Neural progenitor cell (in vitro differentiated cells): ENCODE measurements at regions not wholly inside any gene's neighbourhood (a gene's known extent, or its start where the extent isn't known, plus 50 kb on each side); places are given as distances from the start of the nearest gene placed in this dataset.

Source experiments
- DNase-seq: peaks from one replicate; pipeline ENCODE4 v3.0.0-alpha.2; 2016; ENCODE audit warnings: low spot score
- H2AFZ ChIP-seq: fragments of 200-600 bp; sonication (generic); replicated peaks from 2 replicates; pipeline ENCODE4 v1.6.1; 2016; ENCODE audit warnings: antibody characterized with exemption
- H3F3A ChIP-seq: fragments of 200-600 bp; sonication (generic); 2 replicates; pipeline ENCODE4 v1.6.1; 2016; ENCODE audit warnings: antibody characterized with exemption, low read depth
- H3K27ac ChIP-seq: fragments of 200-600 bp; sonication (generic); 2 replicates; pipeline ENCODE4 v1.5.1; 2016; ENCODE audit warnings: mild to moderate bottlenecking
- H3K27me3 ChIP-seq: fragments of 200-600 bp; sonication (generic); 2 replicates; pipeline ENCODE4 v1.6.1; 2016; ENCODE audit warnings: mild to moderate bottlenecking, moderate library complexity
- H3K36me3 ChIP-seq: fragments of 200-600 bp; sonication (generic); 2 replicates; pipeline ENCODE4 v1.5.1; 2016
- H3K4me1 ChIP-seq: fragments of 200-600 bp; sonication (generic); 2 replicates; pipeline ENCODE4 v1.6.1; 2016; ENCODE audit warnings: mixed run types
- H3K4me2 ChIP-seq: fragments of 200-600 bp; sonication (generic); 2 replicates; pipeline ENCODE4 v1.6.1; 2016
- H3K4me3 ChIP-seq: fragments of 200-600 bp; sonication (generic); 2 replicates; pipeline ENCODE4 v1.5.1; 2016
- H3K79me2 ChIP-seq: fragments of 200-600 bp; sonication (generic); 2 replicates; pipeline ENCODE4 v1.6.1; 2016; ENCODE audit warnings: low read depth
- H3K9ac ChIP-seq: fragments of 200-600 bp; sonication (generic); 2 replicates; pipeline ENCODE4 v1.6.1; 2016
- H3K9me3 ChIP-seq: fragments of 200-600 bp; sonication (generic); 2 replicates; pipeline ENCODE4 v1.5.1; 2016; ENCODE audit warnings: low read depth
- H4K20me1 ChIP-seq: fragments of 200-600 bp; sonication (generic); 2 replicates; pipeline ENCODE4 v1.6.1; 2016; ENCODE audit warnings: low read depth
- H3K27ac Mint-ChIP-seq: 3 replicates; pipeline ENCODE4 v1.8.0; 2021; ENCODE audit warnings: mixed read lengths
- H3K27me3 Mint-ChIP-seq: 2 replicates; pipeline ENCODE4 v1.8.0; 2022; ENCODE audit warnings: low read depth, mild to moderate bottlenecking, inconsistent platforms, moderate library complexity, mixed read lengths; ENCODE audit not compliant: insufficient read depth
- H3K36me3 Mint-ChIP-seq: 3 replicates; pipeline ENCODE4 v1.8.0; 2021; ENCODE audit warnings: mixed read lengths
- H3K4me1 Mint-ChIP-seq: 3 replicates; pipeline ENCODE4 v1.8.0; 2021; ENCODE audit warnings: mixed read lengths
- H3K4me3 Mint-ChIP-seq: 3 replicates; pipeline ENCODE4 v1.8.0; 2021; ENCODE audit warnings: mild to moderate bottlenecking, moderate library complexity, mixed read lengths
- H3K9me3 Mint-ChIP-seq: 3 replicates; pipeline ENCODE4 v1.8.0; 2020; ENCODE audit warnings: mixed read lengths
- CTCF ChIP-seq: fragments of 200-600 bp; sonication (generic); IDR thresholded peaks from 2 replicates; pipeline ENCODE4 v1.5.1; 2017; ENCODE audit warnings: antibody characterized with exemption, mild to moderate bottlenecking
- EZH2 ChIP-seq: fragments of 200-600 bp; sonication (generic); IDR thresholded peaks from 2 replicates; pipeline ENCODE4 v1.6.1; 2017; ENCODE audit warnings: antibody characterized with exemption, mild to moderate bottlenecking, moderate library complexity
- EZH2phosphoT487 ChIP-seq: fragments of 200-600 bp; sonication (generic); IDR thresholded peaks from 2 replicates; pipeline ENCODE4 v1.6.1; 2017; ENCODE audit warnings: antibody characterized with exemption

GRCh38 chr20:40205971-40206370 lies 483.1 kb downstream of the MAFB start:
- Mint-ChIP-seq H3K4me1 (no peaks in the 10 kb centered on the region), H3K9me3 (peaks cover 10% of the 10 kb centered on the region), H3K36me3 (no peaks in the 10 kb centered on the region), H3K27me3 (no peaks in the 10 kb centered on the region), H3K4me3 (no peak overlapping the region), H3K27ac (no peak overlapping the region)
- no peaks in the 10 kb centered on the region for H3K79me2 ChIP-seq
- H3K4me2 ChIP-seq: no peak overlapping the region
- H3F3A ChIP-seq: no peaks in the 10 kb centered on the region
- no peaks in the 10 kb centered on the region for H3K36me3 ChIP-seq
- no peak overlapping the region for H2AFZ ChIP-seq
- no peaks in the 10 kb centered on the region for H3K9me3 ChIP-seq
- no peak for DNase-seq
- no peak overlapping the region for H3K4me3 ChIP-seq
- no peak overlapping the region for H3K9ac ChIP-seq
- no peaks in the 10 kb centered on the region for H3K4me1 ChIP-seq
- no peaks in the 10 kb centered on the region for H3K27me3 ChIP-seq
- H4K20me1 ChIP-seq: no peaks in the 10 kb centered on the region
- no peak for TF ChIP-seq EZH2phosphoT487
- TF ChIP-seq EZH2: no peak
- no peak for TF ChIP-seq CTCF
- H3K27ac ChIP-seq: no peak overlapping the region

GRCh38 chr20:40203032-40203431 lies 486.0 kb downstream of the MAFB start:
- Histone ChIP-seq H3K36me3 (no peaks in the 10 kb centered on the region), H3K9ac (no peak overlapping the region), H3K4me1 (no peaks in the 10 kb centered on the region), H3K27me3 (no peaks in the 10 kb centered on the region), H3K79me2 (no peaks in the 10 kb centered on the region), H3K4me3 (no peak overlapping the region), H3F3A (no peaks in the 10 kb centered on the region), H4K20me1 (no peaks in the 10 kb centered on the region), H2AFZ (no peak overlapping the region), H3K27ac (no peak overlapping the region), H3K9me3 (no peaks in the 10 kb centered on the region), H3K4me2 (no peak overlapping the region)
- TF ChIP-seq CTCF: no peak
- TF ChIP-seq EZH2phosphoT487: no peak
- no peak for TF ChIP-seq EZH2
- Mint-ChIP-seq H3K36me3 (no peaks in the 10 kb centered on the region), H3K27me3 (no peaks in the 10 kb centered on the region), H3K4me1 (no peaks in the 10 kb centered on the region), H3K27ac (no peak overlapping the region), H3K4me3 (no peak overlapping the region), H3K9me3 (peaks cover 4% of the 10 kb centered on the region)
- no peak for DNase-seq

- Mint-ChIP-seq H3K36me3 (no peaks in the 10 kb centered on the region), H3K4me1 (no peaks in the 10 kb centered on the region), H3K27ac (no peak overlapping the region), H3K4me3 (no peak overlapping the region), H3K27me3 (no peaks in the 10 kb centered on the region), H3K9me3 (no peaks in the 10 kb centered on the region)
- TF ChIP-seq EZH2phosphoT487: no peak
- TF ChIP-seq CTCF: no peak
- TF ChIP-seq EZH2: no peak
- no peak for DNase-seq
- Histone ChIP-seq H3K9ac (no peak overlapping the region), H3K36me3 (no peaks in the 10 kb centered on the region), H3K79me2 (no peaks in the 10 kb centered on the region), H3K4me1 (peaks cover 13% of the 10 kb centered on the region), H3K27me3 (no peaks in the 10 kb centered on the region), H3K27ac (no peak overlapping the region), H4K20me1 (no peaks in the 10 kb centered on the region), H3K4me2 (no peak overlapping the region), H3K9me3 (no peaks in the 10 kb centered on the region), H3F3A (no peaks in the 10 kb centered on the region), H2AFZ (peak overlapping the region; percentile 53), H3K4me3 (no peak overlapping the region)
Observed at GRCh38 chr20:40197691-40198090, 491.3 kb downstream of the MAFB start.
